LNCaP clone FGC (cell line): ENCODE measurements at regions not wholly inside any gene's neighbourhood (a gene's known extent, or its start where the extent isn't known, plus 50 kb on each side); places are given as distances from the start of the nearest gene placed in this dataset.
"Not testable (repeated sequence)": the region's sequence is repeated elsewhere in the genome, so short reads cannot be mapped to it uniquely, and the experiment has no call there.

Experiments used
- DNase-seq: peaks from one replicate; pipeline ENCODE4 v3.0.0-alpha.2; 2011; ENCODE audit warnings: low read depth
- H3K4me3 ChIP-seq: 2 replicates; pipeline ENCODE4 v1.5.1; 2011; ENCODE audit warnings: mild to moderate bottlenecking, low read depth, low read length, control low read depth
- CTCF ChIP-seq: IDR thresholded peaks from 2 replicates; pipeline ENCODE4 v1.5.1; 2012; ENCODE audit warnings: mild to moderate bottlenecking; ENCODE audit not compliant: control insufficient read depth, insufficient read depth; ENCODE audit errors: extremely low read depth

GRCh38 chr13:69035771-69036170 lies 1071.9 kb upstream of the ATXN8OS start:
- H3K4me3 ChIP-seq = no peak overlapping the region
- DNase-seq = no peak
- no peak for TF ChIP-seq CTCF

GRCh38 chr13:69028936-69029335 lies 1078.7 kb upstream of the ATXN8OS start:
- no peak for TF ChIP-seq CTCF
- peak; percentile 81 for DNase-seq
- H3K4me3 ChIP-seq = no peak overlapping the region

GRCh38 chr13:69020120-69020519 lies 1087.5 kb upstream of the ATXN8OS start:
- H3K4me3 ChIP-seq = no peak overlapping the region
- no peak for TF ChIP-seq CTCF
- no peak for DNase-seq

GRCh38 chr13:69018173-69018572 lies 1089.5 kb upstream of the ATXN8OS start:
- H3K4me3 ChIP-seq, DNase-seq: not testable (repeated sequence)

GRCh38 chr13:69010789-69011188 lies 1096.8 kb upstream of the ATXN8OS start:
- no peak overlapping the region for H3K4me3 ChIP-seq
- DNase-seq = no peak
- TF ChIP-seq CTCF = no peak

- no peak for TF ChIP-seq CTCF
- no peak overlapping the region for H3K4me3 ChIP-seq
- DNase-seq = no peak
Measured at GRCh38 chr13:69008499-69008898, 1099.1 kb upstream of the ATXN8OS start.

- H3K4me3 ChIP-seq = no peak overlapping the region
- no peak for TF ChIP-seq CTCF
- DNase-seq = no peak
Measured at GRCh38 chr13:68998056-68998455, 1109.6 kb upstream of the ATXN8OS start.

GRCh38 chr13:68996668-68997025 lies 1111.0 kb upstream of the ATXN8OS start:
- TF ChIP-seq CTCF = no peak
- H3K4me3 ChIP-seq = no peak overlapping the region
- no peak for DNase-seq
